ENCODE measurements at regions not wholly inside any gene's neighbourhood (a gene's known extent, or its start where the extent isn't known, plus 50 kb on each side); places are given as distances from the start of the nearest gene placed in this dataset.
"Not testable (repeated sequence)": the region's sequence is repeated elsewhere in the genome, so short reads cannot be mapped to it uniquely, and the experiment has no call there.

DNA sequence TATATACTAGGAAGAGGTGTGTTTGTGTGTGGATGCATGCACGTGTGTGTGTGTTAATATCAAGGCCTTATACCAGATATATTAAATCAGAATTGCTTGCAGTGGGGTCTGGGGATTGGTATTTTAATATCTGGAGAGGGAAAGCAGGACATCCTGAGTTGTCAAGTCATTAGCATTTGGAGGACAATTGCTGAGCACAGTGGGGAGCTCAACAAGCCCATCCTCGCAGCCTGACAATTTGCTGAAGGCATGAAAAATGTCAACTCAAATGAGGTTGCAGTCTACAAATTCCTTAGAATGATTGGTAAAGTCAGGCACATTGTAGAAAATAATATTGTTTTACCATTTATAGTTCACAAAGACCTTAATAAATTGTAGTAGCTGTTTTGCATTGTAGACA lies 627.4 kb downstream of the LRRC70 start:
- DNase-seq: no peak

GRCh38 chr5:63201738-63202137 lies 623.1 kb downstream of the LRRC70 start:
- DNase-seq: no peak

DNA sequence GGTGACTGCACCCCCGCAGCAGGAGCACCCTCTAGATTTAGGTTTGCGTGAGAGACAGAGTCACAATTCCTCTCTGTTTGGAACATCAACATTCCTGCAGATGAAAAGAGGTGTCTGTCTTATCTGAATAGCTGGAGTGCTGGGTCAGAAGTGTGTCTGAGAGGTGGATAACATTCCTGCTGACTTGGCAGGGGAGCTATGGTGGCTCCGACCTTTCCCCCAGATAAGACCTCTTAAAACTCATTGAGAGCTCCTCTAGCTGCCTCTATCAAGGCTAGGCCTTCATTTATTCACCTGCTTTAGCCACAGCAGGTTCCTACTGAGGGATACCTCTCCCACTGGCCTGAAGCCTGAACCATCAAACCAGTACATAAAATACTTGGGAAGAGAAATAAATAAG lies 615.5 kb downstream of the LRRC70 start:
- DNase-seq: no peak

GRCh38 chr5:63180190-63180589 lies 601.6 kb downstream of the LRRC70 start:
- DNase-seq: not testable (repeated sequence)

GRCh38 chr5:63175850-63176249 lies 597.2 kb downstream of the LRRC70 start:
- DNase-seq: no peak

DNA sequence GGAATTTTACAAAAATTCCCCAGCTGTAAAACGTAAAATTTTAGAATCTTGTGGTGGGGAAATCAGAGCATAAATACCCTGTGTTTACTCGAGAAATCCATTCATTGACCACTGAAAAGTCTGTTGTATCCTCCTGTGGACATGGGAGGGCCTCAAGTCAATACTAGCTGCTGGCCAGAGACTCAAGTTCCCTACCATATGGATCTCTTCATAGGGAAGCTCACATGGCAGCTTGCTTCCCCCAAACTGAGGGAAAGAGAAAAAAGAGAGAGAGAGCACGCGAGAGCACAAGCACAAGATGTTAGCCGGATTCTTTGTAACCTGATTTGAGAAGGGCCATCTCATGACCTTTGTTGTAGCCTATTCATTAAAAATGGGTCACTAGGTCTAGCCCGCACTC lies 591.9 kb downstream of the LRRC70 start:
- no peak for DNase-seq

DNA sequence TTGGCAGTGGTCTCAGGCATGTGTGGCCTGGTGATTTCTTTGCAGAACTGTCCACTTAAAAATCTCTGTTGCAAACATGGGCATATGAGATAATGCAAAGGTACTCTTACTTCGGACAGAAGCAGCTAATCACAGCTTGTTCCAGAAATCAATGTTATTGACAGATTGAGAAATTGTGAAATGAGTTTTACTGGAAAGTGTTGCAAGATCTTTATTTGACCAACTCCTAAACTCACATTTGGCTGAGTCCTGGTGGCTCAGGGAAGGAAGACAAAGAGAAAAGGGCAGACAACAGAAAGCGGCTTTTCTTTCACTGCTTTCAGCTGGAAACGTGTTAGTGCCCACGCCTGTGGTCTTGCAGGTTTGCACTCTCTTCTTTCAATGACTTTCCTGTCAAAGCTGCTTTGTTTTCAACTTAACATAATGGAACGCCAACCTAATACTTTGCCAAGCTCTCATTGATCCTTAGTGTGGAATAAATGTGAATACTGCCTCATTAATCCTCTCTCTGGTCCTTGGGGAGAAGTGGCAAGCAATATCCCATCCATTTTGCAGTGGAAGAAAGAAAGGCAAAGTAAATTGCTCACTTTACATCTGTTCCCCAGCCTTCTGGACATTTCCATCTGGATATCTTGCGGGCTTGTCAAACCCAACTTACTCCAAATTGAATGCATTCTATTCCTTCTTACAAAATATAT lies 586.4 kb downstream of the LRRC70 start:
- no peak for DNase-seq

DNA sequence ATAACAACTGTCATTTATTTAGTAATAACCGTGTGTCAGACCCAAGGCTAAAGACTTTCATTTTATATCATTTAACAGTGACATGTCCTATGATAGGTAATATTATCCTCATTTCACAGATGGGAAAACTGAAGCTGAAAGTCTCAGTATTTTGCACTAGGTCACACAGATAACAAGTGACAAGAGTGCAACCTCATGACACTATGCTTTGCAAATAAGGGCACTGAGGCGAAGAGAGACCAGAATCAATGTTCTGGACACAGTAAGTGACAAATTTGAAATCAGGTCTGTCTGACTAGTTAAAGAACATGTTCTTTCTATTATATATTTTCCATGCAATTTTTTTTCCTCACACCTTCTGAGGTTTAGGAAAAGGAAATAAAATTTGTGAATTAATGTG lies 585.7 kb downstream of the LRRC70 start:
- no peak for DNase-seq

GRCh38 chr5:63155310-63155631 lies 576.7 kb downstream of the LRRC70 start:
- no peak for DNase-seq

- no peak for DNase-seq
Measured at GRCh38 chr5:63154476-63155309, 576.1 kb downstream of the LRRC70 start.

- DNase-seq: no peak
Measured at GRCh38 chr5:63152871-63153270, 574.3 kb downstream of the LRRC70 start.

DNA sequence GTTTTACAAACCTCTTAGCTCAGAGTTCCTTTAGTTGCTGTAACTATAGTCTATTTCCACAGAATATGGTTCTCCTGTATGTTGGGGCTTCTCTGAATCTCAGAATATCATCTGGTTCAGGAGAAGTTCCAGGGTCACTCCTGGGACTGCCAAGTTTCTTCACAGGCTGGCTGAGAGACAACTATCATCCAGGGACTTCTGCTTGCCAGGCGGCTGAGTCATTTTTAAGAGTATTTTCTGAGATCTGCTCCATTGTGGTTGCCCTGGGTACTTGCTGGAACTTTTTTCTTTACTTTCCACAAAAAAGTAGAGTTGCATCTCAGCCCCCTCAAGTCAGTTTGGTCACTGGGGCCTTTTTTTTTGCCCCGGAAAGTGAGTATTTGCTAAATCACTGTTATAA lies 566.5 kb downstream of the LRRC70 start:
- DNase-seq: no peak

DNA sequence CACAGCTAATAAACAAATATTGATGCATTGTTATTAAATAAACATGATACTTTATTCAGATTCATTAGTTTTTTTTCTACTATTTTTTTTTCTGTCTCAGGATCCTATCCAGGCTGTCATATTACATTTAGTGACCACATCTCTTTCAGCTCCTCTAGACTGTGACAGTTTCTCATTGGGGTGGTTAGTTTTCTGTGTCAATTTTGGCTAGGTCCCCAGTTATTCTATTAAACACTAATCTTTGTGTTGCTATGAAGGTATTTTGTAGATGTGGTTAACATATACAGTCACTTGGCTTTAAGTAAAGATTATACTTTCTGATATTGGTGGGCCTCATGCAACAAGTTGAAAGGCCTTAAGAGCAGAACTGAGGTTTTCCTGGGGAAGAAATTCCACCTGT lies 563.0 kb downstream of the LRRC70 start:
- DNase-seq: no peak

GRCh38 chr5:63135291-63135690 lies 556.7 kb downstream of the LRRC70 start:
- DNase-seq: no peak

- DNase-seq: no peak
Measured at GRCh38 chr5:63131626-63132285, 553.1 kb downstream of the LRRC70 start.

- DNase-seq: no peak
Measured at GRCh38 chr5:63128761-63129160, 550.1 kb downstream of the LRRC70 start.

DNA sequence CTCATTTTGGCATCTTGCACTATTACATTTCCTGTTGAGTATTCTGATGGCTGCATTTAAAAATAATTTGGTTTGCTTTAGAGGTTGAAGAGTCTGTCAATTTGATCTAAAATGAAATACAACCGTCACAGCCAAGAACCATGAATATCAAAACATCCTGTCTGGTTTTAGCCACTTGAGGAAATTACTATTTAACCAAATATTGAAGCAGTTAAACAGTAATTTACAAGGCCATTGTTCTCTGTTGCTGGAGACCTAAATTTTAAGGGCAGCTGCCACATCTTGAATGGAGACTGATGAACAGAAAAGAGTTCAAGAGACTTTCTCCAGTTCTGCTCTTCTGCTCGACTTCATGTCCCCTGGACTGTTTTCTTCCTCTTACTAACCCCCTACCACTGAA lies 549.4 kb downstream of the LRRC70 start:
- DNase-seq: no peak

- no peak for DNase-seq
Measured at GRCh38 chr5:63127054-63127453, 548.4 kb downstream of the LRRC70 start.

GRCh38 chr5:63125862-63126261 lies 547.2 kb downstream of the LRRC70 start:
- DNase-seq: peak; percentile 4

- DNase-seq: no peak
Measured at GRCh38 chr5:63125392-63125791, 546.8 kb downstream of the LRRC70 start.

GRCh38 chr5:63124266-63124665 lies 545.6 kb downstream of the LRRC70 start:
- no peak for DNase-seq

DNA sequence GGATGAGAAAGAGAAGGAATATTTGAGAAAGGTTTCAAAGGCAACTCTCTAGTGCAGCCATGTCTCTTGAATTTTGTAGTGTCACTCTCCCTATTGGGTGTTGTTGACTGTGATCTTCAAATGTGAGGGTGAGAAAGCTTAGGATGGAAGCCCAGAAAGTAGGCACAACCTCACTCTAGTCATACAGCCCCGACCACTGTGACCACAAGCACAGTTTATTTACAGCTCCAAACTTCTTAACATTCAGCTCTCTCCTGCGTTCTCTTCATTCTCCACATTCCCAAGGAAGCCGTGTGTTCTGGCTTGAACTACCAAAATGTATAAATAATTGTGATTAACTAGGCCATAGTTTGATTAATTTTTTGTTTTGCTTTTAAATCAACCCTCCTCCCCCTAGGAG lies 542.9 kb downstream of the LRRC70 start:
- DNase-seq: no peak

- no peak for DNase-seq
Measured at GRCh38 chr5:63118221-63118620, 539.6 kb downstream of the LRRC70 start.
